TTC549 (cell line): ENCODE measurements at regions not wholly inside any gene's neighbourhood (a gene's known extent, or its start where the extent isn't known, plus 50 kb on each side); places are given as distances from the start of the nearest gene placed in this dataset.

Experiments used
- FAIRE-seq: peaks from 2 replicates; lab custom pipeline; 2012; peaks lifted over from hg19 to GRCh38; lab: Jason Lieb, UNC

- FAIRE-seq: no peak
Observed at GRCh38 chr7:117929237-117929636, 56.0 kb upstream of the CTTNBP2 start.

DNA sequence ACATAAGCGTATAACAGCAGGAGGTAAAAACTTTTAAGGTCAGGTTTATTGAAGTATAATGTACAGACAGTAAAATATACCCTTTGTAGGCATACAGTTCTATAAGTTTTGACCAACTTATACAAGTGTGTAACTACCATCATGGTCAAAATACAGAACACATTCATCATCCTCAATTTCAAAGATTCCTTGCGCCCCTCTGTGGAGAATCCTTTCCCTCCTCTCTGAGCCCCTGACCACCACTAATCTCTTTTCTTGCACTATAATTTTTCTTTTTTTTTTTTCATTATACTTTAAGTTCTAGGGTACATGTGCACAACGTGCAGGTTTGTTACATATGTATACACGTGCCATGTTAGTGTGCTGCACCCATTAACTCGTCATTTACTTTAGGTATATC is 58.1 kb upstream of the CTTNBP2 start:
- no peak for FAIRE-seq

DNA sequence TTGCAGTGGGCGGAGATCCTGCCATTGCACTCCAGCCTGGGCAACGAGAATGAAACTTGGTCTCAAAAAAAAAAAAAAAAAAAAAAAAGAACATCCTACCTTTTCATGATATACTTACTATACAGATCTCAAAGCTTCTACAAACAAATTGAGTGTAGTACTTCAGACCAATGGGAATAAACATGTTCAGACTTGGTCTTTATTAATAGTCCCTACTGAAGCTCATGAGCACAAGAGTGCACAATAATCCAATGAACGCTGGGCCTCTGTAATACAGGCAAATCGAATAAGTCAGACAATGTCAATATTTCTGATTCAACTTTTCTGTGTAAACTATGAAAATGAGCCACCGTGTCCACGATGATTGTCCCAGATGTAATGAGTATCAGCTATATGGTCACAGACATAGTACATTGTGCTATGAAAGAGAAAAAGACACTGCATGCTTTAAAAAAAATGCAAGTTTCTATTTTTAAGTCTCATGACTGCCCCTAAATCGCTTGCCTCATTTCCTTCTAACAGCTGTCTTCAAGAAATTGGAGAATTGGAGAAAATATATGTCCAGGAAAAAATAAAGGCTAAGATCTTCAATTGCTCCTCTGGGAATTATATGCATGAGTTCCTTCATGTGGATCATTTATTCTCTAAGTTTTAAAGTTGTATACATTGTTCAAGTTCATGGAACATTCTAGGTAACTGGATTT is 64.0 kb upstream of the CTTNBP2 start:
- no peak for FAIRE-seq

GRCh38 chr7:117937753-117938483 is 64.7 kb upstream of the CTTNBP2 start:
- no peak for FAIRE-seq

DNA sequence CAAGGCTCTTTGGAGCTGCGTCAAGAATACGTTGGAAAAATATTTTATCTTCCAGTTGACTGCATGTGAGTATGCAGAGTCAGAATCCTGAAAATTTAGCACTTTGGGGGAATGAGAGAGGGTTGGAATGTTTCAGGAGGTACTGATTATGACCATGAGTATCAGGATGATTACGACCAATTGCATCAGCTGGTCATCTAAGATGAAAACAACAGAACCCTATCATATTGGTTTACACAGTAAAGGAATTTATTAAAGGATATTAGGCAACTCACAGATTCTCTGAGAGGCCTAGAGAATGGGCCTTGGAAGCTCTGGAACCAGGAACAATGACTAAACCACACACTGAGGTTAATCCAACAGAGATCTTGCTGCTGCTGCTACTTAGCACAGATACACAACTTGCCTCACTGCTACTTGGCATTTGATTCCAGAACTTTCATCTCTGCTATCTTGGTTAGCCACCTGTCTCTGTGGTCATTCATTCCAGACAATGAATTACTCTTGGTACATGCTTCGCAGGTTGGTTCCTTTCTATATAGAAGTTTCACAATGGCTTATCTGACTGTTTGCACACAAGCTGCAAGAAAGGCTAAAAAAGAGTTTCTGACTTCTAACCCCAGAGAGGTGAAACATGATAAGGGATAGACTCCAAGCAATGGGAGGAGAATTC is 68.0 kb upstream of the CTTNBP2 start:
- no peak for FAIRE-seq

DNA sequence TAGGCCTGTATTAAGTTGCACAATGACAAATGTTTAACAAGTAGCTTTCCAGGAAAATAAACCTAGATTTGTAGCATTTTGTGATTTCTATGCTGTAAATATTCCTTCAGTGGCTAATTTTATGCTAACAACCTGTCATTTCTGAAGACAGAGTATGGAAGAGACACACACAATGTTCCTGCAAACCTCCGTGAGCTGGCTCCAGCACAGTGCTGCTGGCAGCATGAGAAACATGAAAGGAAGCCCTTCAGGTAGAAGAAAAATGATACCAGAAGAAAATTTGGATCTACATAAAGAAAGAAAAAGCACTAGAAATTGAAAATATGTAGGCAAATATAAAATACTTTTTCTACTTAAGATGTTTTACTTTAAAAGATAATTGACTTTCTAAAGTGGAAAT is 69.5 kb upstream of the CTTNBP2 start:
- FAIRE-seq: no peak

GRCh38 chr7:117944886-117945285 is 71.6 kb upstream of the CTTNBP2 start:
- no peak for FAIRE-seq

DNA sequence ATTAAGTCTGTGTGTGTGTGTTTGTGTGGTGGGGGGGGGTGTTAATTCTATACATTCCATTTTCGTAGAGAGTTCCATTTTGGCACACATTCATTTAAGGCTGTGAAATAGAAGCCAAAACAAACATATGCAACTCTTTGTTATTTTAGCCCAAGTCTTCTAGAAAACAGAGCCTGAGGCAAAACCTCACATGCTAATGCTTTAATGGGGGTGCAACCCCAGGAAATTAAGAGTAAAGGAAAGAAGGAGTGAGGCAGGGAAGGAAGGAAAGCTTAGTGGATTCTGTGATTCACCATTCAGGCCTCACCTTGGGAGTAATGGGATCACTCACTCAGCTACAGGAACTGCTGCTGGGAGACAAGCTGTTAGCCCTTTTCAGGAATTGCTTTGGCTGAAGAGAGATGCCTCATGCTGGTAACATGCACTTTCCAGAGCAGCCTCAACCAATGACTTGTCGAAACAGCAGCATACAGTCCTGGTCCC is 73.0 kb upstream of the CTTNBP2 start:
- FAIRE-seq: no peak

DNA sequence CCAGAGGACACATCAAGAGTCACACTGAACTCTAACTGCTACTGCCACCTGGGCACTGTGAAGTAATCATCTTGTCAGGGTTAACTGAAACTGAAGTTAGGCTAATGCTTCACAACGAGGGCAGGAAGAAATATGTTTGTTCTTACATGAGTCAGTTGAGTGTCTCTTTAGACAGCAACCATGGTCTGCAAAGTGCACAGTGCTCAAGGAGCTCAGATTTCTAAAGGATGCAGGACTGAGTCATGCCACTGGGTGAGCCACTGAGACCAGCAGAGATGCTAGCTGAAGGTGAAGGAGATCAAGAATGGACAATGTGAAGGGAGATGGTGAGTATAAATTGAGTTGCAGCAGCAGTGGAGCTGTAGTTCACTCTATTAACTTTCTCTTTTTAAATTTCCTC is 76.0 kb upstream of the CTTNBP2 start:
- no peak for FAIRE-seq

- no peak for FAIRE-seq
Observed at GRCh38 chr7:117950601-117951260, 77.5 kb upstream of the CTTNBP2 start.

DNA sequence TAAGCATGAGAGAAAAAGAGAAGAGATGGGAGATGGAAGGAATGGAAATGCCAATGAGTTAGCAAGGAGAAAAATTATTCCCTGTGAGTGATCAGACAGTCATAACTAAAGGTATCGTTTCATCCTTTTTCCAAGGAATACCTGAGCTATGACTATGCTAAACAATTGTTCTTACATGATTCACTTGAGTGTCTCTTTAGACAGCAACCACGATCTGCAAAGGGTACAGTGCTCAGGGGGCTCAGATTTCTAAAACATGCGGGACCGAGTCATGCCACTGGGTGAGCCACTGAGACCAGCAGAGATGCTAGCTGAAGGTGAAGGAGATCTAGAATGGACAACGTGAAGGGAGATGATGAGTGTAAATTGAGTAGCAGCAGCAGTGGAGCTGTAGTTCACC is 78.0 kb upstream of the CTTNBP2 start:
- FAIRE-seq: no peak

GRCh38 chr7:117951691-117952280 is 78.5 kb upstream of the CTTNBP2 start:
- FAIRE-seq: no peak

GRCh38 chr7:117955046-117955445 is 81.8 kb upstream of the CTTNBP2 start:
- FAIRE-seq: no peak

DNA sequence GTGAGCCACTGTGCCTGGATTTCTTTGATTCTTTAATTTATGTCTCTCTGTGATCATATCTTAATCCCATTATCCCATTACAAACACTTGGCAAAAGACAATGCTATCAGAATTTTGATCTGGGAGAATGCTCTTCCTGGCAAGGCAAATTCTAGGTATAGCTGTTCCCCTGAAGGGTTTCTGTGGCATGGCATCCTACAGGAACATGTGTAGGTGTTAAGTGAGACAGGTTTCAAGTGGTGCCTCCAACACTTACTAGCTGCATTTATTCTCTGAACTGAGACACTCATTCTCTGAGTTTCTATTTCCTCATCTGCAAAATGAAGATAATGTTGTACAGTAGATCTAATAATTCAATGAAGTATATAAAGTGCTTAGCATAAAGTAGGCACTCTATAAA is 87.1 kb upstream of the CTTNBP2 start:
- no peak for FAIRE-seq

- FAIRE-seq: no peak
Observed at GRCh38 chr7:117961235-117961634, 88.0 kb upstream of the CTTNBP2 start.

DNA sequence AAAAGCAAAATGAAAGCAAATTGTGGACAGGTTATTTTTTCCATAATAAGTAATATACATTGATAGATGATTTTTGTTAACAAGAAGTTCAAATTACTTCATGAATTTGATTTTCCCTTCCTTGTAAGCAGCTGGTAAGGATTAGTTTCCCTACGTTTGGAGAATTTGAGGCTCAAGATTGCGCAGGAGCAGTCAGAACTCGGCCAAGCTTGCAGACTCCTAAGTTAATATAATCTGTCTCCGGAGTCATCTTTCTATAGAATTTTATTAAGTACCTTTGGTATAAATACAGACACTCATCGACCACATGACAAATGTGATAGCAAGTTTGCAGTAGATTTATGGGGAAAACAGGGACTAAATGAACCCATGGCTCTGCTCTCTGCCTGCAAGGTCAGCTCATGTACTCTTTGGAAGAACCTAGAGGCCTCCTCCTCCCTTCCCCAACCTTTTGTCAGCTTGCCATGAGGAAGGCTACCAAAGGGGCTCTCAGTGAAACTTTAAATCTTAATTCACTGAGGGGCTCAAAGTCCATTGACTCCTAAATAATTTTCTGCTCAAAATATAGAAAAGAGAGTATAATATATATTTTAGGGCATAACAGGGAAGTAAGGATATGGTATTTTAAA is 89.2 kb upstream of the CTTNBP2 start:
- no peak for FAIRE-seq

DNA sequence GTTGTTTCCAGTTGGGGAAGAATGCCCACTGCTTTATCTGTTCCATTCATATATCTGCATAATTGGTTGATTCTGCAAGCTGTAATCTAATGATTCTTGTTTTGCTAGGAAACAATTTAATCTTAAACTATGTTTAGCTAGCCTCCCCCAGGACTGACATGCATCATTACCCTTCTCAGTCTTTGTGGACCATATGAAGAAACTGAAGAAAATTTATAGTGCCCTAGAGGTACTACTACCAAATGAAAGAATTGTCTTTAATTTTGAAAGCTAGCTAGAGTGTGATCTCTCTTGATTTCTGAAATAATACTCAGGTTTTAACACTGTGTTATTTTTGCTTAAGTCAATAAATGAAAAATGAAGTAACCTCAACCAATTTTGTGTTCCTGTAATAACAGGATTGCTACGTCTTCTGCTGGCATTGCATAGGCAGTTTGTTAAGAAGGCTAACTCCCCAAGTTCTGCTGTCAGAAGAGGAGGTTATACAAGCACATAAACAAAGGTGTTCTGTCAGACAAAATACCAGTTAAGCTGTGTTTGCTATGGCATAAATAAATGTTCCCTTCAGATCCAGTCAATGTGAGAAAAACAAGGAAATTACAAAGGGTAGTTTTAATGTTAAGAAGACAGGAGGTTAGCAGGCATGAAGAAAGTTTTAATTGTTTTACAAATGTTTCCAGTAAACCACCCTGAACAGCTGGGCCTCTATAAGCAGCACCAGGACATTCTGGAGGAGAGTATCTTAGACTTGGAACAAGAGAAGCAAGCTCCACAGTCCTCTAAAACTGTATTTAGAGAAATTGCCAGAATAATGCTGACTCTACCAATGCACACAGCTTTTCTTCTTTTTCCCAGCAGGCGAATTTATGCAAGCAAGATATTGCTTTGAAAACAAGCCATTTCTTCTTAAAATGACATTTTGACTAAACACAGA is 90.3 kb upstream of the CTTNBP2 start:
- FAIRE-seq: no peak

DNA sequence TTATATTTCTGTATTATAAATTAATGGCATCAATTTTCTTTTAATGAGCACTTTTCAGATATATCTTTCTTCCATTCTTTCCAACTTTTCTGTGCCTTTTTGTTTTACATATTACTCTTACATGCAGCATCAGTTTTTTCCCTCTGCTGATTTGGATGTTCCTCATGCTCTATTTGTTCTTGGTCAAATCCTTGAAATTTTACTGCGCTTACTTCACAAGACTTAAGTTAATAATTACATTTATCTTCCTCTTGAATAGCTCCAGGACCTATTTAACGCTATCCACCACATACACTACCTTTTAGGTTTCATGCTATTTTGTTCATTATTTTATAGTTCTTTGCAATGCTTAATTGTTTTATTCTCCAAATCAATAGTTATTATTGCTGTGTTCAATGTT is 97.6 kb upstream of the CTTNBP2 start:
- FAIRE-seq: no peak

DNA sequence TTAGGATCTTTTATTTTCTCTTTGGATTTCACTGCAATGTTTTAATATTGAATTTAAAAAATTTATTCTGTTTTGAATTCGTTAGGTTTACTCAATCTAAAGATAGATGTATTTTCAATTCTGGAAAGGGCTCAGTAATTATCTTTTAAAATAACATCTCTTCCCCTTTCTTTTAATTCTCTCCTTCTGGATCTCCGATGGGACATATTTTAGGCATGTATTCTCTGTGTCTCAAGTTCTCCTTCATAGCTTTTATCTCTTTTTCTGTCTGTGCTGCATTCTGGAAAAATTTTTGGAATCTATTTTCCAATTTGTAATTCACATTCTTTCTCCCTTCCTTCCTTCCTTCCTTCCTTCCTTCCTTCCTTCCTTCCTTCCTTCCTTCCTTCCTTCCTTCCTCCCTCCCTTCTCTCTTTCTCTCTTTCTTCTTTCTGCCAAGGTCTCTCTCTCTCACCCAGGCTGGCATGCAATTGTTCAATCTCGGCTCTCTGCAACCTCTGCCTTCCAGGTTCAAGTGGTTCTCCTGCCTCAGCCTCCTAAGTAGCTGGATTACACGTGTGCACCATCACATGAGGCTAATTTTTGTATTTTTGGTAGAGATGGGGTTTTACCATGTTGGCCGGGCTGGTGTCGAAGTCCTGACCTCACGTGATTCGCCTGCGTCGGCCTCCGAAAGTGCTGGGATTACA is 98.5 kb upstream of the CTTNBP2 start:
- no peak for FAIRE-seq

GRCh38 chr7:117972606-117973005 is 99.4 kb upstream of the CTTNBP2 start:
- no peak for FAIRE-seq
